HG03025 (cell line): ENCODE measurements at regions not wholly inside any gene's neighbourhood (a gene's known extent, or its start where the extent isn't known, plus 50 kb on each side); places are given as distances from the start of the nearest gene placed in this dataset.
"Not testable (repeated sequence)": the region's sequence is repeated elsewhere in the genome, so short reads cannot be mapped to it uniquely, and the experiment has no call there.

ENCODE experiments used
- ATAC-seq: cut with Tn5 transposase; IDR thresholded peaks from one replicate; pipeline ENCODE4 v1.9.1; 2021; ENCODE audit warnings: mild to moderate bottlenecking, moderate library complexity; ENCODE audit not compliant: unreplicated experiment, low FRiP score

GRCh38 chr2:215803150-215803549 lies 210.2 kb downstream of the MREG start:
- no peak for ATAC-seq

GRCh38 chr2:215799194-215799593 lies 214.2 kb downstream of the MREG start:
- ATAC-seq: no peak

GRCh38 chr2:215797676-215798075 lies 215.7 kb downstream of the MREG start:
- no peak for ATAC-seq

- no peak for ATAC-seq
Observed at GRCh38 chr2:215796140-215796855, 217.1 kb downstream of the MREG start.

- no peak for ATAC-seq
Observed at GRCh38 chr2:215794829-215795546, 218.4 kb downstream of the MREG start.

- ATAC-seq: no peak
Observed at GRCh38 chr2:215793747-215794595, 219.4 kb downstream of the MREG start.

GRCh38 chr2:215791481-215791937 lies 221.8 kb downstream of the MREG start:
- ATAC-seq: no peak

GRCh38 chr2:215790523-215791421 lies 222.6 kb downstream of the MREG start:
- no peak for ATAC-seq

GRCh38 chr2:215787565-215788178 lies 225.7 kb downstream of the MREG start:
- no peak for ATAC-seq

- ATAC-seq: no peak
Observed at GRCh38 chr2:215787025-215787424, 226.3 kb downstream of the MREG start.

- no peak for ATAC-seq
Observed at GRCh38 chr2:215784371-215784783, 229.0 kb downstream of the MREG start.

GRCh38 chr2:215783640-215784039 lies 229.7 kb downstream of the MREG start:
- ATAC-seq: not testable (repeated sequence)

- no peak for ATAC-seq
Observed at GRCh38 chr2:215782965-215783364, 230.4 kb downstream of the MREG start.

- ATAC-seq: no peak
Observed at GRCh38 chr2:215782295-215782694, 231.1 kb downstream of the MREG start.

GRCh38 chr2:215780907-215781685 lies 232.3 kb downstream of the MREG start:
- ATAC-seq: no peak

GRCh38 chr2:215780313-215780712 lies 233.0 kb downstream of the MREG start:
- no peak for ATAC-seq

GRCh38 chr2:215779912-215780311 lies 233.4 kb downstream of the MREG start:
- ATAC-seq: no peak

- ATAC-seq: no peak
Observed at GRCh38 chr2:215777465-215778044, 235.8 kb downstream of the MREG start.
